Keratinocyte (primary cell): ENCODE measurements at regions not wholly inside any gene's neighbourhood (a gene's known extent, or its start where the extent isn't known, plus 50 kb on each side); places are given as distances from the start of the nearest gene placed in this dataset.

Experiments
- CTCF ChIP-seq, 3 experiments: IDR thresholded peaks in 1 of 3; conservative IDR thresholded peaks in 1 of 3; optimal IDR thresholded peaks in 1 of 3; 2 replicates in 2 of 3; 3 replicates in 1 of 3; pipeline versions ENCODE3 to v1.5.1; 2011; ENCODE audit warnings: low read length in 3 of 3, mild to moderate bottlenecking in 3 of 3, moderate library complexity in 2 of 3, control low read depth in 1 of 3, inconsistent platforms in 1 of 3; ENCODE audit not compliant: insufficient read depth in 2 of 3; ENCODE audit errors: extremely low read depth in 1 of 3
- EZH2 ChIP-seq: IDR thresholded peaks from one replicate; pipeline ENCODE4 v1.6.1; 2012; ENCODE audit warnings: inconsistent platforms, mild to moderate bottlenecking, low read length, moderate library complexity

GRCh38 chr16:59411961-59412841 lies 678.1 kb upstream of the GOT2 start:
- TF ChIP-seq CTCF (optimal IDR thresholded peaks at IDR 0.05 in 1 of 3, IDR thresholded peaks at IDR 0.05 in 1 of 3, conservative IDR thresholded peaks at IDR 0.05 in 1 of 3; ENCODE audit: extremely low read depth in 1 of 3, insufficient read depth in 2 of 3, low read length in 3 of 3): no peak
- no peak for TF ChIP-seq EZH2
